Neural cell (in vitro differentiated cells): ENCODE measurements at regions not wholly inside any gene's neighbourhood (a gene's known extent, or its start where the extent isn't known, plus 50 kb on each side); places are given as distances from the start of the nearest gene placed in this dataset.

Experiments
- H2AFZ ChIP-seq: fragments of 200-600, 300-800 bp; sonication (generic), shearing (Covaris generic); 2 replicates; pipeline ENCODE4 v1.6.0; 2014; ENCODE audit warnings: low read depth, mild to moderate bottlenecking, antibody characterized with exemption, low read length, moderate library complexity
- H3F3A ChIP-seq: fragments of 200-600 bp; shearing (Covaris generic); 2 replicates; pipeline ENCODE4 v1.6.1; 2016; ENCODE audit warnings: mild to moderate bottlenecking, moderate library complexity, mixed read lengths, antibody characterized with exemption, low read length; ENCODE audit not compliant: insufficient read depth, poor library complexity, severe bottlenecking
- H3K27ac ChIP-seq: fragments of 200-600, 300-800 bp; sonication (generic), shearing (Covaris generic); 2 replicates; pipeline ENCODE4 v1.5.1; 2014; ENCODE audit warnings: mild to moderate bottlenecking, low read length, moderate library complexity
- H3K27me3 ChIP-seq: fragments of 300-800, 200-600 bp; sonication (generic), shearing (Covaris generic); 2 replicates; pipeline ENCODE4 v1.6.0; 2014; ENCODE audit warnings: mild to moderate bottlenecking, low read depth, low read length, moderate library complexity; ENCODE audit not compliant: insufficient read depth
- H3K36me3 ChIP-seq: fragments of 300-800, 200-600 bp; sonication (generic), shearing (Covaris generic); 2 replicates; pipeline ENCODE4 v1.5.1; 2014; ENCODE audit warnings: mild to moderate bottlenecking, antibody characterized with exemption, low read length, moderate library complexity; ENCODE audit not compliant: insufficient read depth
- H3K4me2 ChIP-seq: fragments of 300-800, 200-600 bp; sonication (generic), shearing (Covaris generic); 2 replicates; pipeline ENCODE4 v1.6.0; 2014; ENCODE audit warnings: mild to moderate bottlenecking, low read length
- H3K4me3 ChIP-seq: fragments of 300-800, 200-600 bp; sonication (generic), shearing (Covaris generic); 2 replicates; pipeline ENCODE4 v1.5.1; 2014; ENCODE audit warnings: mild to moderate bottlenecking, low read length, moderate library complexity
- H3K79me2 ChIP-seq: fragments of 200-600 bp; shearing (Covaris generic); replicated peaks from 2 replicates; pipeline ENCODE4 v1.6.0; 2014; ENCODE audit warnings: mild to moderate bottlenecking, low read length, moderate library complexity; ENCODE audit not compliant: insufficient read depth
- H3K9ac ChIP-seq: fragments of 300-800, 200-600 bp; sonication (generic), shearing (Covaris generic); 2 replicates; pipeline ENCODE4 v1.6.1; 2016; ENCODE audit warnings: mild to moderate bottlenecking, low read length, mixed read lengths
- H3K9me2 ChIP-seq: fragments of 200-600 bp; shearing (Covaris generic); 2 replicates; pipeline ENCODE4 v1.6.1; 2016; ENCODE audit warnings: mild to moderate bottlenecking, low read length, mixed read lengths; ENCODE audit not compliant: insufficient read depth
- H3K9me3 ChIP-seq: fragments of 200-600, 300-800 bp; sonication (generic), shearing (Covaris generic); 2 replicates; pipeline ENCODE4 v1.6.1; 2016; ENCODE audit warnings: mild to moderate bottlenecking, mixed run types, low read length, moderate library complexity, mixed read lengths
- H4K20me1 ChIP-seq: fragments of 200-600 bp; shearing (Covaris generic); 2 replicates; pipeline ENCODE4 v1.6.1; 2016; ENCODE audit warnings: mild to moderate bottlenecking, mixed run types; ENCODE audit not compliant: insufficient read depth
- CTCF ChIP-seq: fragments of 450-650 bp; IDR thresholded peaks from 2 replicates; pipeline ENCODE4 v1.5.1; 2014; ENCODE audit warnings: antibody characterized with exemption, mild to moderate bottlenecking, moderate library complexity; ENCODE audit not compliant: poor library complexity, severe bottlenecking
- EP300 ChIP-seq: fragments of 450-650 bp; conservative IDR thresholded peaks from 2 replicates; pipeline ENCODE4 v1.6.1; 2014; ENCODE audit warnings: antibody characterized with exemption, mild to moderate bottlenecking, moderate library complexity; ENCODE audit not compliant: poor library complexity, severe bottlenecking
- EZH2 ChIP-seq: fragments of 200-600, 300-800 bp; shearing (Covaris generic), sonication (generic); IDR thresholded peaks from 2 replicates; pipeline ENCODE4 v1.6.1; 2014; ENCODE audit warnings: antibody characterized with exemption, low read length, borderline replicate concordance, mild to moderate bottlenecking; ENCODE audit not compliant: insufficient read depth, poor library complexity, severe bottlenecking
- MXI1 ChIP-seq: fragments of 450-650 bp; conservative IDR thresholded peaks from 2 replicates; pipeline ENCODE4 v1.6.1; 2014; ENCODE audit warnings: antibody characterized with exemption, mild to moderate bottlenecking; ENCODE audit not compliant: poor library complexity, severe bottlenecking
- POLR2AphosphoS5 ChIP-seq: IDR thresholded peaks from 2 replicates; pipeline ENCODE4 v1.6.1; 2012
- RAD21 ChIP-seq: fragments of 450-650 bp; conservative IDR thresholded peaks from 2 replicates; pipeline ENCODE4 v1.6.1; 2014; ENCODE audit warnings: antibody characterized with exemption, mild to moderate bottlenecking, moderate library complexity
- REST ChIP-seq: IDR thresholded peaks from 2 replicates; pipeline ENCODE4 v1.6.1; 2012; ENCODE audit warnings: borderline replicate concordance
- SMC3 ChIP-seq: fragments of 450-650 bp; conservative IDR thresholded peaks from 2 replicates; pipeline ENCODE4 v1.6.1; 2014; ENCODE audit warnings: antibody characterized with exemption, mild to moderate bottlenecking, moderate library complexity; ENCODE audit not compliant: poor library complexity
- TAF1 ChIP-seq: IDR thresholded peaks from 2 replicates; pipeline ENCODE4 v1.6.1; 2012; ENCODE audit warnings: low read depth

GRCh38 chr21:16311229-16311628 is 581.4 kb downstream of the USP25 start:
- no peaks in the 10 kb centered on the region for H3K9me3 ChIP-seq
- H3K4me3 ChIP-seq = no peak overlapping the region
- H3K27ac ChIP-seq = no peak overlapping the region
- H4K20me1 ChIP-seq = no peaks in the 10 kb centered on the region
- H3K4me2 ChIP-seq = no peak overlapping the region
- H3K27me3 ChIP-seq = no peaks in the 10 kb centered on the region
- peaks cover 5% of the 10 kb centered on the region for H3K79me2 ChIP-seq
- no peaks in the 10 kb centered on the region for H3K36me3 ChIP-seq
- H3K9me2 ChIP-seq = no peaks in the 10 kb centered on the region
- H3F3A ChIP-seq = no peaks in the 10 kb centered on the region
- no peak overlapping the region for H3K9ac ChIP-seq
- no peak overlapping the region for H2AFZ ChIP-seq
- TF ChIP-seq RAD21 = no peak
- no peak for TF ChIP-seq TAF1
- no peak for TF ChIP-seq POLR2AphosphoS5

GRCh38 chr21:16312321-16312720 is 582.5 kb downstream of the USP25 start:
- Histone ChIP-seq H3K4me2 (no peak overlapping the region), H2AFZ (no peak overlapping the region), H3K36me3 (no peaks in the 10 kb centered on the region), H3K9me3 (no peaks in the 10 kb centered on the region), H3K9ac (no peak overlapping the region), H3K27ac (no peak overlapping the region), H3K9me2 (no peaks in the 10 kb centered on the region), H3K79me2 (no peaks in the 10 kb centered on the region), H4K20me1 (no peaks in the 10 kb centered on the region), H3F3A (no peaks in the 10 kb centered on the region), H3K27me3 (no peaks in the 10 kb centered on the region), H3K4me3 (no peak overlapping the region)
- TF ChIP-seq SMC3 (no peak), CTCF (no peak), RAD21 (no peak), EP300 (no peak)

GRCh38 chr21:16315223-16315622 is 585.4 kb downstream of the USP25 start:
- Histone ChIP-seq H3K9me2 (no peaks in the 10 kb centered on the region), H3F3A (no peaks in the 10 kb centered on the region), H3K79me2 (no peaks in the 10 kb centered on the region), H3K4me3 (no peak overlapping the region), H3K27me3 (no peaks in the 10 kb centered on the region), H4K20me1 (no peaks in the 10 kb centered on the region), H3K36me3 (no peaks in the 10 kb centered on the region), H3K27ac (no peak overlapping the region), H3K9me3 (no peaks in the 10 kb centered on the region), H3K9ac (no peak overlapping the region), H3K4me2 (no peak overlapping the region), H2AFZ (no peak overlapping the region)
- TF ChIP-seq EP300 (no peak), SMC3 (no peak), MXI1 (no peak), POLR2AphosphoS5 (no peak), RAD21 (no peak), TAF1 (no peak), REST (no peak), EZH2 (no peak), CTCF (no peak)
